ENCODE measurements at regions not wholly inside any gene's neighbourhood (a gene's known extent, or its start where the extent isn't known, plus 50 kb on each side); places are given as distances from the start of the nearest gene placed in this dataset.
"Not testable (repeated sequence)": the region's sequence is repeated elsewhere in the genome, so short reads cannot be mapped to it uniquely, and the experiment has no call there.

DNA sequence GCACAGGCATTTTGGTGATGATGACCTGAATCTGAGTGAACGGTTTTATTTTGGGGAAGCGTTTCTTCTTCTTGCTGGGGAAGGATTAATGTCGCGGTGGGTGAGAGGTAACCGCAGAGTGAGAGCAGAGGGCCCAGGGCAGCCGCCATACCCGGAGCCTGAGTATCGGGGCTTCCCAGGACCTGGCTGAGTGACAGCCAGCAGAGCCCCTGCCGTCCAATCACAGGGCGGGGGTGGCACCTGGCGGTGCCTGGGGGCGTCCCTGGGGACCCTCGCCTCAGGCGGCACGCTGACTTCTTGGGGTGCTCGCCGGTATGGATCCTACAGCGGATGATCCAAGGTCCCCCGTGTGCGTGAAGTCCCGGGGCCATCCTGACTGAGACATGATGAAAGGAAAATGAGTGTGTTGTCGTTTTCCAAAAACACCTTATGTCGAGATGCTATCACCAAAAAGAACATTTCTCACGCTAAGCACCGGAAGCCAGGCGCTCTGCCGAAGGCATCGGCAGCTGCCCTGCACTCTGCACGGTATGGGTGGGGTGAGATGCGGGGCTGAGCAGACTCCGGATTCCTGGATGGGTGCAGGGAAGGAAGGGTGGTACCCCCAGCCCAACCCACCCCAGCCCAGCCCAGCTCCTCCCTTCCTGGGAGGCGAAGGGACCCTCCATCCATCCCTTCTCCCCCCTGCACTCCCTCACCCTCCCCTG lies 227.9 kb upstream of the SHH start:
- no peak overlapping the region for H3K27ac Mint-ChIP-seq
- DNase-seq = peak; percentile 48
- CTCF ChIA-PET = no interaction called here
- H3K4me3 Mint-ChIP-seq = no peak overlapping the region
- no peaks in the 10 kb centered on the region for H3K4me1 Mint-ChIP-seq (ENCODE audit: low read depth)
- H3K27me3 Mint-ChIP-seq (ENCODE audit: low read depth) = no peaks in the 10 kb centered on the region
- no peaks in the 10 kb centered on the region for H3K9me3 Mint-ChIP-seq
- intact Hi-C loops (cut with micrococcal nuclease) = no loop called here
- no peaks in the 10 kb centered on the region for H3K36me3 Mint-ChIP-seq (ENCODE audit: low read depth)

DNA sequence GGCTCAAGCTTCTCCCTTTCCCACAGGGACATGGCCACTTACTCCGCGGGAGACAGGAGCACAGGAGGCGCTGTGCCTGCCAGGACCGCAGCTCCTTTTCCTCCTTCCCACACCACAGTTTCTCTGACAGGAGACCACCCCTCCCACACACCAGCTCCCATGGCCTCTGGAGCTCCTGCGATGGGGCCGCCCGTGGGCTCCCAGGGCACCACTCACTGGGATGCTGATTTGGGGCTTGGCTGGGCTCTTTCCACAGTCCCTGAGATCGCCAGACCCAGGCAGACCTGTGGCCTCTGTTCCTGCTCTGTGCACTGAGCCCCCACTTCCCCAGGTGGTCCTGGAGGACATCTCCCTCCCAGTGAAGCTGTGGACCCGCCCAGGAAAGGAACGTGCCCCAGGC lies 226.9 kb upstream of the SHH start:
- CTCF ChIA-PET = no interaction called here
- H3K9me3 Mint-ChIP-seq = no peaks in the 10 kb centered on the region
- no peak overlapping the region for H3K4me3 Mint-ChIP-seq
- no peaks in the 10 kb centered on the region for H3K36me3 Mint-ChIP-seq (ENCODE audit: low read depth)
- DNase-seq = no peak
- peaks cover 4% of the 10 kb centered on the region for H3K4me1 Mint-ChIP-seq (ENCODE audit: low read depth)
- no peak overlapping the region for H3K27ac Mint-ChIP-seq
- no peaks in the 10 kb centered on the region for H3K27me3 Mint-ChIP-seq (ENCODE audit: low read depth)
- intact Hi-C loops (cut with micrococcal nuclease) = no loop called here

DNA sequence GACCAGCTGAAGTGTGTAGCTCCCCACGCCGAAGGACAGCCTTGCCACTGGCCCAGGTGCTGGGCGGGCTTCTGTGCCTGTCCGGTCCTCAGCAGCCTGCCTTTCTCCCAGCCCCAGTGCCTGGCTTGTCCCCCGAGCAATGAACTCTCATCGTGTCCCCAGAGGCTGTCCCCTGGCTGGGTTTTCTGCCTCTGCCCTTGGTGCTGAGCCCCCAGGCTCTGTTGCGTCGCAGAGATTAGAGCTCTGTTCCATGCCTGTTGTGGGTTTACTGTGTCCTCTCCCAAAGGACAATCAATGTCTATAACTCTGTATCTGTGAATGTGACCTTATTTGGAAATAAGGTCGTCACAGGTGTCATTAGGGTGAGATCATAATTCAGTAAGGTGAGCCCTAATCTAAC lies 226.1 kb upstream of the SHH start:
- DNase-seq = no peak
- Mint-ChIP-seq H3K9me3 (no peaks in the 10 kb centered on the region), H3K4me3 (no peak overlapping the region), H3K27me3 (ENCODE audit: low read depth) (no peaks in the 10 kb centered on the region), H3K36me3 (ENCODE audit: low read depth) (no peaks in the 10 kb centered on the region), H3K4me1 (ENCODE audit: low read depth) (peaks cover 4% of the 10 kb centered on the region), H3K27ac (no peak overlapping the region)
- CTCF ChIA-PET = no interaction called here
- intact Hi-C loops (cut with micrococcal nuclease) = no loop called here

DNA sequence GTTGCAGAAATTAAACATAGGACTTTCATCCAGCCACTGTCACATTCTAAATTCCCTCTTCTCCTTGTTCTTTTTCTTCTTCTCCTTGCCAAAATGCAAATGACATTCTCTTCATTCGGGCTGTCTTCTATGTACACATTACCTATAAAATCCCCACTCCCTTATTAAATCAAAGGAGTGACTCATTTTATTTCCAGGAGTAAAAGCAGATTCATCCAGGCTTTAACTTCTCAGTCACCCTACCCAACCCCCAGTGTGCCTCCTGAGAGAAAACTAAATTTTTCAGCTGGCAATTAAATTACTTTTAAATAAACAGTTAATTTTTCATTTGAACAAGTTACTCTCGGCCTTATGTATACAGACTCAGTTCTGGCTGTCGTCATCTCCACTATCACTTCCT lies 223.9 kb upstream of the SHH start:
- CTCF ChIA-PET = no interaction called here
- no peak overlapping the region for H3K4me3 Mint-ChIP-seq
- no peak for DNase-seq
- peaks cover 4% of the 10 kb centered on the region for H3K4me1 Mint-ChIP-seq (ENCODE audit: low read depth)
- intact Hi-C loops (cut with micrococcal nuclease) = no loop called here
- H3K27me3 Mint-ChIP-seq (ENCODE audit: low read depth) = no peaks in the 10 kb centered on the region
- no peak overlapping the region for H3K27ac Mint-ChIP-seq
- H3K36me3 Mint-ChIP-seq (ENCODE audit: low read depth) = no peaks in the 10 kb centered on the region
- peaks cover 6% of the 10 kb centered on the region for H3K9me3 Mint-ChIP-seq

DNA sequence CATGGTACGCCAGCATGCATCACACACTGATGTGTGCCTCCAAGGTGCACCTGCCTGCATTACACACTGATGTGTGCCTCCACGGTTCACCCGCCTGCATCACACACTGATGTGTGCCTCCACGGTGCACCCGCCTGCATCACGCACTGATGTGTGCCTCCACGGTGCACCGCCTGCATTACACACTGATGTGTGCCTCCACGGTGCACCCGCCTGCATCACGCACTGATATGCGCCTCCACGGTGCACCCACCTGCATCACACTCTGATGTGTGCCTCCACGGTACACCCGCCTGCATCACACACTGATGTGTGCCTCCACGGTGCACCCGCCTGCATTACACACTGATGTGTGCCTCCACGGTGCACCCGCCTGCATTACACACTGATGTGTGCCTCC lies 223.1 kb upstream of the SHH start:
- H3K9me3 Mint-ChIP-seq; H3K4me1 Mint-ChIP-seq (ENCODE audit: low read depth); DNase-seq; H3K36me3 Mint-ChIP-seq (ENCODE audit: low read depth); intact Hi-C loops (cut with micrococcal nuclease); CTCF ChIA-PET; H3K27ac Mint-ChIP-seq; H3K4me3 Mint-ChIP-seq; H3K27me3 Mint-ChIP-seq (ENCODE audit: low read depth): not testable (repeated sequence)

DNA sequence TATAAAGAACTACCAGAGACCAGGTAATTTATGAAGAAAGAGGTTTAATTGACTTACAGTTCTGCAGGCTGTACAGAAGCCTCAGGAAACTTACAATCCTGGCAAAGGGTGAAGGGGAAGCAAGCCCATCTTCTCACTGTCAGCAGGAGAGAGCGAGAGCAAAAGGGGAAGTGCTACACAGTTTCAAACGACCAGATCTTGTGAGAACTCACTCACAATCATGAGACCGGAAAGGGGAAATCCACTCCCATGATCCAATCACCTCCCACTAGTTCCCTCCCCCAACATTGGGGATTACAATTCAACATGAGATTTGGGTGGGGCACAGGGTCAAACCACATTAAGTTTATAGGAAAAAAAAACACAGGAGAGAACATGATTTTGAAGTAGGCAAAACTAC lies 222.1 kb upstream of the SHH start:
- H3K9me3 Mint-ChIP-seq = peaks cover 6% of the 10 kb centered on the region
- H3K4me1 Mint-ChIP-seq (ENCODE audit: low read depth) = peaks cover 4% of the 10 kb centered on the region
- no peaks in the 10 kb centered on the region for H3K36me3 Mint-ChIP-seq (ENCODE audit: low read depth)
- no peaks in the 10 kb centered on the region for H3K27me3 Mint-ChIP-seq (ENCODE audit: low read depth)
- no peak for DNase-seq
- no peak overlapping the region for H3K27ac Mint-ChIP-seq
- H3K4me3 Mint-ChIP-seq = no peak overlapping the region
- CTCF ChIA-PET = no interaction called here
- intact Hi-C loops (cut with micrococcal nuclease) = no loop called here

DNA sequence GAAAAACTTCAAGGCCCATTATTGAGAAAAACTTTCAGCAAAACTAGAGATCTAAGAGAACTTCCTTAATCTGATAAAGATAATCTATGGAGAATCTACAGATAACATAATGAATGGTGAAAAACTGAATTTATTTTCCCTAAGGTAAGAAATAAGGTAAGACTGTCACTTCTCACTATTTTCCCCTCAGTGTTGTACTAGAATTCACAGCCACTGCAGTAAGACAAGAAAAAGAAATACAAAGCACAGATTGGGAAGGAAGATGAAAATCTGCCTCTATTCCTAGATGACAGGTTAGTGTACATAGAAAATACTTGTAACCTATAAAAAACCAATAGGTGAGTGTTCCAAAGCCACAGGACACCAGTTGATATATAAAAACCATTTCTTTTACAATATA lies 220.7 kb upstream of the SHH start:
- intact Hi-C loops (cut with micrococcal nuclease) = no loop called here
- Mint-ChIP-seq H3K4me3 (no peak overlapping the region), H3K36me3 (ENCODE audit: low read depth) (no peaks in the 10 kb centered on the region), H3K27ac (no peak overlapping the region), H3K9me3 (peaks cover 6% of the 10 kb centered on the region), H3K4me1 (ENCODE audit: low read depth) (peaks cover 4% of the 10 kb centered on the region), H3K27me3 (ENCODE audit: low read depth) (no peaks in the 10 kb centered on the region)
- no peak for DNase-seq
- CTCF ChIA-PET = no interaction called here

DNA sequence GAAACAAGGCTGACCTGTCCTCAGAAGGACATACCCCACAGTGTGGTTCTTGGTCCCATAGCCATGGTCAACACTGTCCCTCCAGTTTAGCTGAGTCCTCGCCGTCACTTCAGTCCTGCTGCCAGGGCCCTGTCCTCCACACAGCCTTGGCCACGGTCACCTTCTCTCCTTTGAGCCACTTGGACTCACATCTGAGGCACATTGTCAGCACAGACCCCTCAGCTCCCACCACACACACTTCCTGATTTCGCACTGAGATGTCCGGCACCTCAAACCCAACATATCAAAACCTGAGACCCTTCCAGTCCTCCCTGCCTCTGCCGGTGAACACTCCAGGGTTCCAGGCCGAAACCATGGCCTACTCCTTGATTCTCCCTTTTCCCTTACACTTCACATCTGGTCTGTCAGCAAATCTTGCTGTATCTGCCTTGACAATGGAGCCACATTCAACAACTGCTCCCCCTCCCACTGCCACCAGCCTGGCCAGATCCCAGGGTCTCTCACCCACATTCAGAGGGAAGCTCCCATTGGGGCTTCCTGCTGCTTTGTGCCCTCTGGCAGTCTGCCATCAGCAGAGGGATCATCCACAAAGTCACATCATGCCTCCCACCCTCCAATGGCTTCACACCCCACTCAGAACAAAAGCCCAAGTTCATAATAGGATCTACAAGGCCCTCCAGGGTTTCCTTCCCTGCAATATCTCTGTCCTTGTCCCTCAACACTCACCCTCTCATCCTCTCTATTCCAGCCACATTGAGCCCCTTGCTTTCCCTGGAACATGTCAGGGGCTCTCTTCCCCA lies 219.6 kb upstream of the SHH start:
- H3K9me3 Mint-ChIP-seq = peaks cover 6% of the 10 kb centered on the region
- H3K27ac Mint-ChIP-seq = no peak overlapping the region
- H3K4me3 Mint-ChIP-seq = no peak overlapping the region
- H3K4me1 Mint-ChIP-seq (ENCODE audit: low read depth) = peaks cover 4% of the 10 kb centered on the region
- no peaks in the 10 kb centered on the region for H3K27me3 Mint-ChIP-seq (ENCODE audit: low read depth)
- no peak for DNase-seq
- CTCF ChIA-PET = no interaction called here
- H3K36me3 Mint-ChIP-seq (ENCODE audit: low read depth) = no peaks in the 10 kb centered on the region
- intact Hi-C loops (cut with micrococcal nuclease) = no loop called here

DNA sequence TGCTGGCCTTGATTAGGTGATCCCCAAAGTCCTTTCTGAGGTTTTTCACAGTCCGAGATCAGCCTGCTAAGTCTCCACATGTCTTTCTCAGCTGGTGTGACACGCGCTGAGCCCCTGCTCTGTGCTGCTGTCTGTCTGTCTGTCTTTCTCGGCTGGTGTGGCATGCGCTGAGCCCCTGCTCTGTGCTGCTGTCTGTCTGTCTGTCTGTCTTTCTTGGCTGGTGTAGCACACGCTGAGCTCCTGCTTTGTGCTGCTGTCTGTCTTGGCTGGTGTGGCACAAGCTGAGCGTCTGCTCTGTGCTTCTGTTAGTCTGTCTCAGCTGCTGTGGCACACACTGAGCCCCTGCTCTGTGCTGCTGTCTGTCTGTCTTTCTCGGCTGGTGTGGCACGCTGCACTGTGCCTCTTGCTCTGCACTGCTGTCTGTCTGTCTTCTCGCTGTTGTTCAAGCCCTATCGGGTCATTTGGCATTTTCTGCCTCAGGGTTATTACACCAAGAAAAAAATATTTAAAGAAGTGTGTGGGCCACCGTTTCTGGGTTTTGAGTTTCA lies 217.3 kb upstream of the SHH start:
- Mint-ChIP-seq H3K27me3 (ENCODE audit: low read depth) (no peaks in the 10 kb centered on the region), H3K4me3 (no peak overlapping the region), H3K36me3 (ENCODE audit: low read depth) (no peaks in the 10 kb centered on the region), H3K4me1 (ENCODE audit: low read depth) (peaks cover 3% of the 10 kb centered on the region), H3K27ac (no peak overlapping the region), H3K9me3 (peaks cover 6% of the 10 kb centered on the region)
- no peak for DNase-seq
- CTCF ChIA-PET = no interaction called here
- intact Hi-C loops (cut with micrococcal nuclease) = no loop called here

DNA sequence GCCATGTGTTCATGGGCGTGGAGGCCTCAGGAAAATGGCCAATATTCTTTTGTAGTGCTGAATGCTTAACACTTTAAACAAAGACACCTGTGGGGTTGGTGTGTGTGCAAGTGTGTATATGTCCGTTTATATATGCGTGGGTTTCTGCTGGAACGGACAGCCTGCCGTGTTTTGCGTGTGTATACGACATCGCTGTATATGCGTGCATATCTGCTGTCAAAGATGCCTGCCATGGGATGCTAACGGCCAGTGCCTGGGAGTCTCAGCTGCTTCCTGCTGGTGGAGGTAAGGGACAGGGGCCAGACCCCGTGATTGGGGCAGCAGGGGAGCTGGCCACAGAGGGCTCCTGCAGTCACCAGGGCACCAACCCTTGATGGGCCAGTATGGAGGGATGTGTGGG lies 216.3 kb upstream of the SHH start:
- CTCF ChIA-PET = no interaction called here
- H3K4me1 Mint-ChIP-seq (ENCODE audit: low read depth) = no peaks in the 10 kb centered on the region
- no peak overlapping the region for H3K4me3 Mint-ChIP-seq
- DNase-seq = no peak
- H3K27me3 Mint-ChIP-seq (ENCODE audit: low read depth) = no peaks in the 10 kb centered on the region
- intact Hi-C loops (cut with micrococcal nuclease) = no loop called here
- no peaks in the 10 kb centered on the region for H3K36me3 Mint-ChIP-seq (ENCODE audit: low read depth)
- H3K9me3 Mint-ChIP-seq = peaks cover 6% of the 10 kb centered on the region
- no peak overlapping the region for H3K27ac Mint-ChIP-seq

DNA sequence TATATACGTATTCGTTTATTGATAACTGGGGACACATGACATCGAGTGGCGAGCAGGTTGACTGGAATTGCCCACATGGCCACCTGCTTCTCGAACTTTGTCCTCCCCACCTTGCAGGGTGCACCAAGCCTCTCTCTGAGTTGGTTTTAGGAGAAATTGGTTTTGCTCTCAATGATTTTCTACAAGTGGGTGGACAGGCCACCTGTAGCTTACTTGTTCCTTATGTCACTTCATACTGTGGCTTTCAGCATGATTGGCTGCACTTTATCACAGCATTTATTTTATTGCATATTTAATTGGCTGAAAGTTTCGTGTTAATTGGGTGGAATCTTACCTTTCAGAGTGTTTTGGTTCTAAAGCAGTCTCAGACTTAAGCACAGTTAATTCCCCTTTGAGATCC lies 215.6 kb upstream of the SHH start:
- no peak overlapping the region for H3K4me3 Mint-ChIP-seq
- intact Hi-C loops (cut with micrococcal nuclease) = no loop called here
- peaks cover 4% of the 10 kb centered on the region for H3K9me3 Mint-ChIP-seq
- CTCF ChIA-PET = no interaction called here
- no peaks in the 10 kb centered on the region for H3K27me3 Mint-ChIP-seq (ENCODE audit: low read depth)
- no peaks in the 10 kb centered on the region for H3K36me3 Mint-ChIP-seq (ENCODE audit: low read depth)
- no peak overlapping the region for H3K27ac Mint-ChIP-seq
- DNase-seq = no peak
- no peaks in the 10 kb centered on the region for H3K4me1 Mint-ChIP-seq (ENCODE audit: low read depth)

DNA sequence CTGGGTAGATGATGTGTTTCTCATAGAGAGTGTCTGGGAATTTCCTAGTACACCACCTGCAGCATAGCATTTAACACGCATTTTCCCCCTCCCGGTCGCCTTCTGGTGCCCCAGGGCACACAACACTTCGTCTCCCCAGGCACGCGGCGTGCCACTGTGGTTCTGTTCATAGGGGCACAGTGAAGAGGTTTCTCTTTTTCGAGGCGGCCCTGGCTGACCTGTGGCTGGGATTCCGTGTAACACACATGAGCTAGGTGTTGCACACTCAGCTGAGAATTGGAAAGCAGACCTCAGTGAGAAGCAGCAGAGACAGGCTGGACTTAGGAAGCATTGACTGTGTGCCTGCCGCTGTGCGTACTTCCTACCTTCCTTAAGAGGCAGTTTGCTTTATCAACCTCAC lies 214.3 kb upstream of the SHH start:
- Mint-ChIP-seq H3K9me3 (no peaks in the 10 kb centered on the region), H3K4me3 (no peak overlapping the region), H3K27me3 (ENCODE audit: low read depth) (no peaks in the 10 kb centered on the region), H3K27ac (no peak overlapping the region), H3K4me1 (ENCODE audit: low read depth) (no peaks in the 10 kb centered on the region), H3K36me3 (ENCODE audit: low read depth) (no peaks in the 10 kb centered on the region)
- CTCF ChIA-PET = no interaction called here
- intact Hi-C loops (cut with micrococcal nuclease) = no loop called here
- DNase-seq = no peak

DNA sequence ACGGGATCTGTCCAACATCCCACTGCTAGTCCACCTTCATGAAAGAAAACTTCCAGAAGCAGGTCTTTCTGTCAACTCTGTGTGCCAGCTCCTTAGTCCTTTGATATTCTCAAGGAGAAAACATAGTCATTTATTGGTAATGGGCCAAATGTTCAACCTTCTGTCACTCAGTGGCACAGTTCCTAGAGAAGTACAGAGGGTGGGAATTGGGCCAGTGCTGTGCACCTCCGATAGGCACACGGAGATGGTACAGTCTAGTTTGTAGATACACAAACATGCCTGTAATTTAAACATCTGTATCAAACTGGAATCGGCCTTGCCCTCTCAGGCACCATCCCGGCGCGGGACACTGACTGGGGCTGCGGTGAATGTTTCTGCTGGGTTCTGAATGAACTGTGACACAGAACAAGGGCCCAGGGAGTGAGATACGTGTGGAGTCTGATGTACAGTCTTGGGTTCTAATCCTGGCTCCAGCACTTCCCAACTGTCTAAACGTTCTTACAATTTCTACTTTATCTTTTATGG lies 213.9 kb upstream of the SHH start:
- Mint-ChIP-seq H3K4me3 (no peak overlapping the region), H3K9me3 (no peaks in the 10 kb centered on the region), H3K4me1 (ENCODE audit: low read depth) (no peaks in the 10 kb centered on the region), H3K36me3 (ENCODE audit: low read depth) (no peaks in the 10 kb centered on the region), H3K27ac (no peak overlapping the region), H3K27me3 (ENCODE audit: low read depth) (no peaks in the 10 kb centered on the region)
- DNase-seq = no peak
- intact Hi-C loops (cut with micrococcal nuclease) = no loop called here
- CTCF ChIA-PET = no interaction called here

All from activated naive CD4-positive, alpha-beta T cell treated with anti-CD3 and anti-CD28 coated beads for 36 hours (primary cell).